Stimulated activated CD8-positive, alpha-beta memory T cell treated with anti-CD3 and anti-CD28 coated beads, Interleukin-15, amount 100 ng/mL, for 1 hour (primary cell): ENCODE measurements at regions not wholly inside any gene's neighbourhood (a gene's known extent, or its start where the extent isn't known, plus 50 kb on each side); places are given as distances from the start of the nearest gene placed in this dataset.
"Not testable (repeated sequence)": the region's sequence is repeated elsewhere in the genome, so short reads cannot be mapped to it uniquely, and the experiment has no call there.

Source experiments
- DNase-seq: peaks from one replicate; pipeline ENCODE4 v3.0.0-alpha.2; 2020; ENCODE audit warnings: low read depth

- DNase-seq = no peak
Measured at GRCh38 chr17:77821114-77821513, 137.4 kb upstream of the TNRC6C start.

GRCh38 chr17:77822302-77823030 is 136.0 kb upstream of the TNRC6C start:
- no peak for DNase-seq

GRCh38 chr17:77824102-77824779 is 134.3 kb upstream of the TNRC6C start:
- no peak for DNase-seq

GRCh38 chr17:77824780-77825280 is 133.7 kb upstream of the TNRC6C start:
- DNase-seq = no peak

GRCh38 chr17:77825621-77826020 is 132.9 kb upstream of the TNRC6C start:
- no peak for DNase-seq

- no peak for DNase-seq
Measured at GRCh38 chr17:77826132-77826873, 132.2 kb upstream of the TNRC6C start.

- DNase-seq = no peak
Measured at GRCh38 chr17:77827039-77827438, 131.5 kb upstream of the TNRC6C start.

- no peak for DNase-seq
Measured at GRCh38 chr17:77827511-77827910, 131.0 kb upstream of the TNRC6C start.

GRCh38 chr17:77828749-77829539 is 129.6 kb upstream of the TNRC6C start:
- no peak for DNase-seq

GRCh38 chr17:77829843-77830799 is 128.4 kb upstream of the TNRC6C start:
- no peak for DNase-seq

GRCh38 chr17:77830816-77831473 is 127.6 kb upstream of the TNRC6C start:
- no peak for DNase-seq

- no peak for DNase-seq
Measured at GRCh38 chr17:77831474-77832179, 126.9 kb upstream of the TNRC6C start.

GRCh38 chr17:77832180-77832560 is 126.3 kb upstream of the TNRC6C start:
- DNase-seq = no peak

- no peak for DNase-seq
Measured at GRCh38 chr17:77833769-77834168, 124.7 kb upstream of the TNRC6C start.

GRCh38 chr17:77834170-77835115 is 124.1 kb upstream of the TNRC6C start:
- DNase-seq = peak; percentile 22

- DNase-seq = no peak
Measured at GRCh38 chr17:77836557-77837041, 121.9 kb upstream of the TNRC6C start.

- not testable (repeated sequence) for DNase-seq
Measured at GRCh38 chr17:77837072-77837471, 121.4 kb upstream of the TNRC6C start.

GRCh38 chr17:77837917-77838316 is 120.6 kb upstream of the TNRC6C start:
- no peak for DNase-seq
